ENCODE measurements at regions not wholly inside any gene's neighbourhood (a gene's known extent, or its start where the extent isn't known, plus 50 kb on each side); places are given as distances from the start of the nearest gene placed in this dataset.

GRCh38 chr3:137061186-137061585, 103.4 kb downstream of the IL20RB start:
- no peak for DNase-seq (ENCODE audit: low read depth)

GRCh38 chr3:137062250-137062649, 104.5 kb downstream of the IL20RB start:
- DNase-seq (ENCODE audit: low read depth): no peak

- DNase-seq (ENCODE audit: low read depth): no peak
Measured at GRCh38 chr3:137065381-137065780, 107.6 kb downstream of the IL20RB start.

- no peak for DNase-seq (ENCODE audit: low read depth)
Measured at GRCh38 chr3:137066092-137066491, 108.3 kb downstream of the IL20RB start.

- no peak for DNase-seq (ENCODE audit: low read depth)
Measured at GRCh38 chr3:137071104-137071503, 113.3 kb downstream of the IL20RB start.

- DNase-seq (ENCODE audit: low read depth): no peak
Measured at GRCh38 chr3:137075020-137075419, 117.2 kb downstream of the IL20RB start.

- no peak for DNase-seq (ENCODE audit: low read depth)
Measured at GRCh38 chr3:137078040-137078439, 120.3 kb downstream of the IL20RB start.

GRCh38 chr3:137079571-137079970, 121.8 kb downstream of the IL20RB start:
- no peak for DNase-seq (ENCODE audit: low read depth)

GRCh38 chr3:137081711-137082110, 123.9 kb downstream of the IL20RB start:
- no peak for DNase-seq (ENCODE audit: low read depth)

- no peak for DNase-seq (ENCODE audit: low read depth)
Measured at GRCh38 chr3:137082763-137083162, 125.0 kb downstream of the IL20RB start.

- DNase-seq (ENCODE audit: low read depth): no peak
Measured at GRCh38 chr3:137083332-137083731, 125.5 kb downstream of the IL20RB start.

- no peak for DNase-seq (ENCODE audit: low read depth)
Measured at GRCh38 chr3:137084586-137084985, 126.8 kb downstream of the IL20RB start.

- DNase-seq (ENCODE audit: low read depth): no peak
Measured at GRCh38 chr3:137097386-137097785, 139.6 kb downstream of the IL20RB start.

- DNase-seq (ENCODE audit: low read depth): no peak
Measured at GRCh38 chr3:137097852-137098251, 140.1 kb downstream of the IL20RB start.

GRCh38 chr3:137099364-137100219, 141.8 kb downstream of the IL20RB start:
- DNase-seq (ENCODE audit: low read depth): no peak

- DNase-seq (ENCODE audit: low read depth): no peak
Measured at GRCh38 chr3:137100326-137100725, 142.5 kb downstream of the IL20RB start.

- no peak for DNase-seq (ENCODE audit: low read depth)
Measured at GRCh38 chr3:137103739-137104138, 146.0 kb downstream of the IL20RB start.

GRCh38 chr3:137105277-137105977, 147.6 kb downstream of the IL20RB start:
- DNase-seq (ENCODE audit: low read depth): no peak

GRCh38 chr3:137106612-137107240, 148.9 kb downstream of the IL20RB start:
- DNase-seq (ENCODE audit: low read depth): no peak

- no peak for DNase-seq (ENCODE audit: low read depth)
Measured at GRCh38 chr3:137108699-137109440, 151.1 kb downstream of the IL20RB start.

GRCh38 chr3:137110392-137110996, 152.7 kb downstream of the IL20RB start:
- no peak for DNase-seq (ENCODE audit: low read depth)

GRCh38 chr3:137111497-137111896, 153.7 kb downstream of the IL20RB start:
- DNase-seq (ENCODE audit: low read depth): no peak

All from stimulated activated CD8-positive, alpha-beta memory T cell treated with anti-CD3 and anti-CD28 coated beads, Interleukin-4, amount 100 ng/mL, for 24 hours (primary cell).